WTC11 (cell line): ENCODE measurements at regions not wholly inside any gene's neighbourhood (a gene's known extent, or its start where the extent isn't known, plus 50 kb on each side); places are given as distances from the start of the nearest gene placed in this dataset.
"Not testable (repeated sequence)": the region's sequence is repeated elsewhere in the genome, so short reads cannot be mapped to it uniquely, and the experiment has no call there.

Experiments
- ATF6 ChIP-seq: sonication (generic); formaldehyde crosslinking; IDR thresholded peaks from 2 replicates; pipeline ENCODE4 v1.8.1; 2023; ENCODE audit warnings: mild to moderate bottlenecking, missing genetic modification reagents
- CTCF ChIP-seq: fragments of 200-600 bp; IDR thresholded peaks from 2 replicates; pipeline ENCODE4 v1.8.0; 2022; ENCODE audit warnings: antibody characterized with exemption
- JUN ChIP-seq: sonication (generic); formaldehyde crosslinking; IDR thresholded peaks from 2 replicates; pipeline ENCODE4 v1.8.0; 2023; ENCODE audit warnings: mild to moderate bottlenecking, missing genetic modification reagents
- ZMAT4 ChIP-seq: fragments of 250-450 bp; sonication (Bioruptor Pico); IDR thresholded peaks from 2 replicates; pipeline ENCODE4 v1.9.0; 2021; ENCODE audit warnings: mild to moderate bottlenecking
- ZNF416 ChIP-seq: fragments of 250-450 bp; sonication (Bioruptor Pico); IDR thresholded peaks from 2 replicates; pipeline ENCODE4 v1.9.0; 2021; ENCODE audit warnings: mild to moderate bottlenecking, inconsistent platforms
- ZNF425 ChIP-seq: fragments of 250-450 bp; sonication (Bioruptor Pico); conservative IDR thresholded peaks from 2 replicates; pipeline ENCODE4 v1.9.0; 2021; ENCODE audit warnings: mild to moderate bottlenecking

GRCh38 chr12:74039138-74039537 lies 498.5 kb upstream of the ATXN7L3B start:
- not testable (repeated sequence) for TF ChIP-seq ATF6 (CRISPR knock-in tag); CTCF; JUN; ZNF416 (CRISPR knock-in tag); ZMAT4 (CRISPR knock-in tag); ZNF425 (CRISPR knock-in tag)
